ENCODE measurements at regions not wholly inside any gene's neighbourhood (a gene's known extent, or its start where the extent isn't known, plus 50 kb on each side); places are given as distances from the start of the nearest gene placed in this dataset.

- BruUV-seq (replicated peaks) = no TSS peak
- Histone ChIP-seq H3K9ac (ENCODE audit: insufficient read depth in 1 of 2, low read depth in 2 of 2, low read length in 2 of 2) (no peak overlapping the region), H3K4me1 (replicated peaks in 1 of 2; ENCODE audit: control insufficient read depth in 2 of 2, insufficient read depth in 2 of 2, low read length in 2 of 2) (no peaks in the 10 kb centered on the region), H3K36me3 (ENCODE audit: control insufficient read depth, insufficient read depth, low read length) (no peaks in the 10 kb centered on the region), H4K20me1 (replicated peaks; ENCODE audit: control insufficient read depth, insufficient read depth, low read length) (no peaks in the 10 kb centered on the region), H3K9me1 (ENCODE audit: control insufficient read depth, insufficient read depth, low read length) (no peaks in the 10 kb centered on the region), H3K79me2 (ENCODE audit: control insufficient read depth, insufficient read depth, low read length) (peaks cover 59% of the 10 kb centered on the region; the same call in 2 of the 3 replicates), H3K27ac (ENCODE audit: extremely low read depth, low read depth, low read length) (no peak overlapping the region), H3K9me3 (replicated peaks; ENCODE audit: control insufficient read depth, insufficient read depth, low read depth, low read length) (no peaks in the 10 kb centered on the region), H3K4me3 (no peak overlapping the region), H3K4me2 (ENCODE audit: insufficient read depth, low read length) (no peak overlapping the region), H3K27me3 (ENCODE audit: control insufficient read depth in 2 of 2, insufficient read depth in 2 of 2, low read length in 2 of 2) (no peaks in the 10 kb centered on the region), H2AFZ (ENCODE audit: low read depth, low read length) (no peak overlapping the region)
- in situ Hi-C loops (cut with MboI) (no loop called here), intact Hi-C loops (cut with micrococcal nuclease) (no loop called here)
- TF ChIP-seq CEBPG (CRISPR knock-in tag; IDR thresholded peaks at IDR 0.05) = no peak
- peak; percentile 29 to 93; a peak in 2 of 4 replicates for TF ChIP-seq CEBPG (tag; conservative IDR thresholded peaks at IDR 0.05 in 1 of 2, IDR thresholded peaks at IDR 0.05 in 1 of 2)
- TF ChIP-seq CEBPB (tag; IDR thresholded peaks at IDR 0.05) = peak; percentile 74
- no peak for TF ChIP-seq ATF6 (CRISPR knock-in tag; IDR thresholded peaks at IDR 0.05)
- no peak for TF ChIP-seq MEIS2 (IDR thresholded peaks at IDR 0.05; ENCODE audit: partially characterized antibody)
- TF ChIP-seq THRA (IDR thresholded peaks at IDR 0.05) = no peak
- no peak for TF ChIP-seq ZNF12 (CRISPR knock-in tag; IDR thresholded peaks at IDR 0.05)
- TF ChIP-seq CXXC5 (CRISPR knock-in tag; IDR thresholded peaks at IDR 0.05) = no peak
- ATAC-seq = no peak
- no peak for DNase-seq (ENCODE audit: extremely low read depth in 1 of 4, low spot score in 3 of 4)
- no peak for FAIRE-seq
- CTCF ChIA-PET (ENCODE audit: low intra/inter-chr PET ratio) = no interaction called here
- POLR2A ChIA-PET = no interaction called here
These were observed 212.9 kb upstream of the CNTNAP2 start for GRCh38 chr7:145903658-145904057.

Data from K562 (cell line).